GM12873 (cell line): ENCODE measurements at regions not wholly inside any gene's neighbourhood (a gene's known extent, or its start where the extent isn't known, plus 50 kb on each side); places are given as distances from the start of the nearest gene placed in this dataset.

ENCODE experiments used
- CTCF ChIP-seq: IDR thresholded peaks from 2 replicates; pipeline ENCODE4 v1.5.1; 2012; ENCODE audit warnings: low read depth, mild to moderate bottlenecking, moderate library complexity, low read length, control low read depth; ENCODE audit not compliant: insufficient read depth; ENCODE audit errors: missing control alignments

- no peak for TF ChIP-seq CTCF
Observed at GRCh38 chr10:9668411-9668810, 1349.3 kb upstream of the CELF2 start.

- no peak for TF ChIP-seq CTCF
Observed at GRCh38 chr10:9670911-9671310, 1346.8 kb upstream of the CELF2 start.

GRCh38 chr10:9681655-9682054, 1336.0 kb upstream of the CELF2 start:
- peak; percentile 49 for TF ChIP-seq CTCF

- no peak for TF ChIP-seq CTCF
Observed at GRCh38 chr10:9682802-9683201, 1334.9 kb upstream of the CELF2 start.

GRCh38 chr10:9684186-9684585, 1333.5 kb upstream of the CELF2 start:
- TF ChIP-seq CTCF = no peak

- TF ChIP-seq CTCF = no peak
Observed at GRCh38 chr10:9685596-9685995, 1332.1 kb upstream of the CELF2 start.

- no peak for TF ChIP-seq CTCF
Observed at GRCh38 chr10:9688711-9689110, 1329.0 kb upstream of the CELF2 start.
